Muscle layer of colon (tissue), 2 donors: ENCODE measurements at regions not wholly inside any gene's neighbourhood (a gene's known extent, or its start where the extent isn't known, plus 50 kb on each side); places are given as distances from the start of the nearest gene placed in this dataset.
"Not testable (repeated sequence)": the region's sequence is repeated elsewhere in the genome, so short reads cannot be mapped to it uniquely, and the experiment has no call there.

Experiments used
- H3K27ac ChIP-seq: one replicate; pipeline ENCODE4 v1.7.0; 2013; ENCODE audit warnings: low read depth, mild to moderate bottlenecking, low read length, moderate library complexity
- H3K27me3 ChIP-seq, 2 donors: one replicate each; pipeline ENCODE4 v1.7.0; 2013; ENCODE audit warnings: low read length in 2 of 2, mild to moderate bottlenecking in 2 of 2; ENCODE audit not compliant: insufficient read depth in 2 of 2, control insufficient read depth in 1 of 2
- H3K36me3 ChIP-seq: one replicate; pipeline ENCODE4 v1.7.0; 2013; ENCODE audit warnings: mild to moderate bottlenecking, low read length; ENCODE audit not compliant: insufficient read depth
- H3K4me1 ChIP-seq: one replicate; pipeline ENCODE4 v1.7.0; 2013; ENCODE audit warnings: mild to moderate bottlenecking, low read length; ENCODE audit not compliant: insufficient read depth
- H3K4me3 ChIP-seq, 2 donors: one replicate each; pipeline ENCODE4 v1.7.0; 2013; ENCODE audit warnings: low read length in 2 of 2, low read depth in 1 of 2, mild to moderate bottlenecking in 1 of 2, moderate library complexity in 1 of 2
- H3K9ac ChIP-seq: one replicate; pipeline ENCODE4 v1.7.0; 2013; ENCODE audit warnings: low read length
- H3K9me3 ChIP-seq: one replicate; pipeline ENCODE4 v1.7.0; 2013; ENCODE audit warnings: mild to moderate bottlenecking, low read length
- donor health status: abdominal sarcoma.
- donor health status: Adenocarcinoma of cecum.

GRCh38 chr7:91771921-91772815 is 108.3 kb downstream of the MTERF1 start:
- Histone ChIP-seq H3K27me3 (no peaks in the 10 kb centered on the region), H3K9ac (no peak overlapping the region), H3K4me1 (peaks cover 13% of the 10 kb centered on the region), H3K36me3 (no peaks in the 10 kb centered on the region), H3K4me3 (no peak overlapping the region), H3K9me3 (no peaks in the 10 kb centered on the region), H3K27ac (no peak overlapping the region)

GRCh38 chr7:91776171-91776570 is 104.3 kb downstream of the MTERF1 start:
- no peaks in the 10 kb centered on the region for H3K9me3 ChIP-seq
- H3K27me3 ChIP-seq = no peaks in the 10 kb centered on the region
- no peak overlapping the region for H3K4me3 ChIP-seq
- peaks cover 13% of the 10 kb centered on the region for H3K4me1 ChIP-seq
- H3K36me3 ChIP-seq = no peaks in the 10 kb centered on the region
- no peak overlapping the region for H3K9ac ChIP-seq
- H3K27ac ChIP-seq = no peak overlapping the region

GRCh38 chr7:91777522-91777921 is 103.0 kb downstream of the MTERF1 start:
- H3K36me3 ChIP-seq = no peaks in the 10 kb centered on the region
- H3K4me3 ChIP-seq = no peak overlapping the region
- H3K9me3 ChIP-seq = no peaks in the 10 kb centered on the region
- no peak overlapping the region for H3K9ac ChIP-seq
- H3K27ac ChIP-seq = no peak overlapping the region
- no peaks in the 10 kb centered on the region for H3K27me3 ChIP-seq
- H3K4me1 ChIP-seq = peaks cover 3% of the 10 kb centered on the region

- no peak overlapping the region for H3K4me3 ChIP-seq
- H3K9ac ChIP-seq = no peak overlapping the region
Observed at GRCh38 chr7:91778416-91778815, 102.1 kb downstream of the MTERF1 start.

GRCh38 chr7:91780521-91780920 is 100.0 kb downstream of the MTERF1 start:
- Histone ChIP-seq H3K4me1 (peaks cover 3% of the 10 kb centered on the region), H3K9ac (no peak overlapping the region), H3K4me3 (no peak overlapping the region), H3K36me3 (no peaks in the 10 kb centered on the region), H3K9me3 (no peaks in the 10 kb centered on the region), H3K27me3 (no peaks in the 10 kb centered on the region), H3K27ac (no peak overlapping the region)

More at GRCh38 chr7:91778416-91778815, 102.1 kb downstream of the MTERF1 start:
- H3K9me3 ChIP-seq = no peaks in the 10 kb centered on the region
- no peaks in the 10 kb centered on the region for H3K36me3 ChIP-seq
- no peaks in the 10 kb centered on the region for H3K27me3 ChIP-seq
- H3K4me1 ChIP-seq = peaks cover 3% of the 10 kb centered on the region
- H3K27ac ChIP-seq = no peak overlapping the region

GRCh38 chr7:91784469-91784868 is 96.0 kb downstream of the MTERF1 start:
- H3K4me3 ChIP-seq = no peak overlapping the region
- H3K9me3 ChIP-seq = no peaks in the 10 kb centered on the region
- no peak overlapping the region for H3K27ac ChIP-seq
- H3K36me3 ChIP-seq = no peaks in the 10 kb centered on the region
- H3K27me3 ChIP-seq = no peaks in the 10 kb centered on the region
- H3K9ac ChIP-seq = no peak overlapping the region
- no peaks in the 10 kb centered on the region for H3K4me1 ChIP-seq

GRCh38 chr7:91787931-91788330 is 92.6 kb downstream of the MTERF1 start:
- no peak overlapping the region for H3K4me3 ChIP-seq
- H3K4me1 ChIP-seq = no peaks in the 10 kb centered on the region
- no peaks in the 10 kb centered on the region for H3K9me3 ChIP-seq
- no peaks in the 10 kb centered on the region for H3K27me3 ChIP-seq
- no peak overlapping the region for H3K9ac ChIP-seq
- no peaks in the 10 kb centered on the region for H3K36me3 ChIP-seq
- H3K27ac ChIP-seq = no peak overlapping the region

GRCh38 chr7:91789086-91789485 is 91.4 kb downstream of the MTERF1 start:
- no peak overlapping the region for H3K9ac ChIP-seq
- H3K4me3 ChIP-seq = no peak overlapping the region
- H3K9me3 ChIP-seq = no peaks in the 10 kb centered on the region
- no peaks in the 10 kb centered on the region for H3K27me3 ChIP-seq
- H3K36me3 ChIP-seq = no peaks in the 10 kb centered on the region
- no peak overlapping the region for H3K27ac ChIP-seq
- no peaks in the 10 kb centered on the region for H3K4me1 ChIP-seq

GRCh38 chr7:91789558-91789957 is 90.9 kb downstream of the MTERF1 start:
- Histone ChIP-seq H3K36me3 (no peaks in the 10 kb centered on the region), H3K4me1 (no peaks in the 10 kb centered on the region), H3K27me3 (no peaks in the 10 kb centered on the region), H3K4me3 (no peak overlapping the region), H3K9me3 (no peaks in the 10 kb centered on the region), H3K9ac (no peak overlapping the region), H3K27ac (no peak overlapping the region)

- H3K4me3 ChIP-seq, H3K27ac ChIP-seq, H3K9me3 ChIP-seq, H3K27me3 ChIP-seq, H3K9ac ChIP-seq, H3K4me1 ChIP-seq, H3K36me3 ChIP-seq: not testable (repeated sequence)
Observed at GRCh38 chr7:91790646-91791045, 89.9 kb downstream of the MTERF1 start.

GRCh38 chr7:91796122-91796521 is 84.4 kb downstream of the MTERF1 start:
- no peak overlapping the region for H3K27ac ChIP-seq
- no peaks in the 10 kb centered on the region for H3K36me3 ChIP-seq
- no peaks in the 10 kb centered on the region for H3K27me3 ChIP-seq
- no peaks in the 10 kb centered on the region for H3K9me3 ChIP-seq
- no peaks in the 10 kb centered on the region for H3K4me1 ChIP-seq
- H3K9ac ChIP-seq = no peak overlapping the region
- no peak overlapping the region for H3K4me3 ChIP-seq

- Histone ChIP-seq H3K9me3 (no peaks in the 10 kb centered on the region), H3K4me3 (no peak overlapping the region), H3K9ac (no peak overlapping the region), H3K36me3 (no peaks in the 10 kb centered on the region), H3K27me3 (no peaks in the 10 kb centered on the region), H3K27ac (no peak overlapping the region), H3K4me1 (no peaks in the 10 kb centered on the region)
Observed at GRCh38 chr7:91798425-91798824, 82.1 kb downstream of the MTERF1 start.
